ENCODE measurements at regions not wholly inside any gene's neighbourhood (a gene's known extent, or its start where the extent isn't known, plus 50 kb on each side); places are given as distances from the start of the nearest gene placed in this dataset.

GRCh38 chr5:28523416-28523815 is 1485.0 kb upstream of the CDH9 start:
- TF ChIP-seq POLR2A (IDR thresholded peaks at IDR 0.05) (no peak), CTCF (IDR thresholded peaks at IDR 0.05) (no peak)

Data from Peyer's patch (tissue), 4 donors.